Inflammatory macrophage treated with lipopolysaccharide for 4 hours (primary cell): ENCODE measurements at regions not wholly inside any gene's neighbourhood (a gene's known extent, or its start where the extent isn't known, plus 50 kb on each side); places are given as distances from the start of the nearest gene placed in this dataset.

ENCODE experiments used
- DNase-seq: peaks from one replicate; pipeline ENCODE4 v3.0.0-alpha.2; 2020

GRCh38 chr15:79675982-79676381 lies 220.8 kb downstream of the MTHFS start:
- no peak for DNase-seq

GRCh38 chr15:79676621-79677020 lies 220.2 kb downstream of the MTHFS start:
- no peak for DNase-seq

- DNase-seq = no peak
These were observed 219.6 kb downstream of the MTHFS start for GRCh38 chr15:79677241-79677640.

GRCh38 chr15:79678032-79678701 lies 218.6 kb downstream of the MTHFS start:
- DNase-seq = no peak

- no peak for DNase-seq
These were observed 216.1 kb downstream of the MTHFS start for GRCh38 chr15:79680720-79681119.

- no peak for DNase-seq
These were observed 214.5 kb downstream of the MTHFS start for GRCh38 chr15:79682285-79682684.

- DNase-seq = peak; percentile 14
These were observed 213.9 kb downstream of the MTHFS start for GRCh38 chr15:79682851-79683288.

GRCh38 chr15:79689030-79689429 lies 207.8 kb downstream of the MTHFS start:
- DNase-seq = no peak

- DNase-seq = no peak
These were observed 195.8 kb downstream of the MTHFS start for GRCh38 chr15:79700951-79701480.

- DNase-seq = no peak
These were observed 194.2 kb downstream of the MTHFS start for GRCh38 chr15:79702621-79703020.

- DNase-seq = no peak
These were observed 175.6 kb downstream of the MTHFS start for GRCh38 chr15:79721256-79721655.

- DNase-seq = peak; percentile 46
These were observed 172.5 kb downstream of the MTHFS start for GRCh38 chr15:79724312-79724711.

- peak; percentile 47 for DNase-seq
These were observed 172.0 kb downstream of the MTHFS start for GRCh38 chr15:79724804-79725203.

- no peak for DNase-seq
These were observed 167.9 kb downstream of the MTHFS start for GRCh38 chr15:79728867-79729266.

- no peak for DNase-seq
These were observed 160.3 kb downstream of the MTHFS start for GRCh38 chr15:79736435-79737000.

- no peak for DNase-seq
These were observed 158.7 kb downstream of the MTHFS start for GRCh38 chr15:79738143-79738542.

- peak; percentile 6 for DNase-seq
These were observed 156.3 kb downstream of the MTHFS start for GRCh38 chr15:79740561-79740960.

- DNase-seq = no peak
These were observed 153.8 kb downstream of the MTHFS start for GRCh38 chr15:79743032-79743431.

- DNase-seq = peak; percentile 37
These were observed 152.3 kb downstream of the MTHFS start for GRCh38 chr15:79744485-79744884.

GRCh38 chr15:79756365-79756764 lies 140.4 kb downstream of the MTHFS start:
- DNase-seq = no peak

- DNase-seq = no peak
These were observed 131.7 kb downstream of the MTHFS start for GRCh38 chr15:79765081-79765480.

GRCh38 chr15:79769069-79769481 lies 127.7 kb downstream of the MTHFS start:
- peak; percentile 46 for DNase-seq

- DNase-seq = no peak
These were observed 126.7 kb downstream of the MTHFS start for GRCh38 chr15:79769933-79770759.

GRCh38 chr15:79773128-79773527 lies 123.7 kb downstream of the MTHFS start:
- DNase-seq = no peak
